ENCODE measurements at regions not wholly inside any gene's neighbourhood (a gene's known extent, or its start where the extent isn't known, plus 50 kb on each side); places are given as distances from the start of the nearest gene placed in this dataset.

DNA sequence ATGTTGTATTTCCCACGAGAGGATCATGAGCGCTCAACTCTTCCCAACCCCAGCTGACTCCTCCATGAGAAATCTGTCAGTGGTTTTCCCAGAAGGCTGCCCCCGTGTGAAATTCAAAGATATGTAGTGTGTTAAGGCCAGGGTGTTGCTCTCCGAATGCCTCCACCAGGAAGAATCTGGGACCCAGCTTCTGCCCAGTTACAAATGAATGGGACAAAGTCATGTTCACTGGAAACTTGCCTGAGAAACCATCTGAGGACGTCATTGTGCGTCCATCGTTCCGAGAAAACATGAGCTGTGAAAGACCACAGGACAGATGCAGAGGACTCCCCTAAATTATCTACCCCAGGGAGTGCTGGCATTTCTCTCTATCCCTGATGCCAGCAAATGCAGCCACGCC is 86.0 kb downstream of the AIPL1 start:
- peaks cover 0 to 2% of the 10 kb centered on the region in 2 donors for H3K27me3 ChIP-seq (ENCODE audit: control insufficient read depth in 2 of 2, insufficient read depth in 2 of 2, low read length in 2 of 2)

DNA sequence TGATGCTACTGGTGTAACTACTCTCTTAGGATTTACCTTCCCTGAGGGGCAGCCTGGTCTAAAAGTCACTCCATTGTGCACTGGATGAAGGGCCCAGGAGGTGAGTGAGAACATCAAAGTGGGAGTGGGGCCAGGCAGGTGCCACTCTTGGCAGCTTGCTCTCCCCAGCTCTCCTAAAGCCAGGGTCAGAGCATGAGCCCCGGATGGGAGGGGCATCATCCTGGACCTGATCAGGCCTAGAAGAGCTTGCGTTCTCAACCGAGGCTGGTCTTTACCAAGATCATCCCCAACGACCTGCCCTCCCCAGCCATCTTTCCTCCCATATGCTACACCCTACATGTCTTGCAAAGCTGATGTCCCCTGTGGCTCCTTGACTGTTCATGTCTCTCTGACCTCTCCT is 87.1 kb downstream of the AIPL1 start:
- Histone ChIP-seq H3K36me3 (ENCODE audit: control insufficient read depth in 2 of 2, insufficient read depth in 2 of 2, low read length in 2 of 2) (no peaks in the 10 kb centered on the region), H3K4me3 (ENCODE audit: low read length in 2 of 2) (no peak overlapping the region), H3K9ac (ENCODE audit: low read depth in 1 of 2, low read length in 2 of 2) (no peak overlapping the region), H3K9me3 (ENCODE audit: control insufficient read depth in 2 of 2, low read length in 2 of 2) (no peaks in the 10 kb centered on the region), H3K27ac (ENCODE audit: low read depth in 2 of 2, low read length in 2 of 2) (no peak overlapping the region), H3K4me1 (ENCODE audit: control insufficient read depth in 2 of 2, insufficient read depth in 2 of 2, low read length in 2 of 2) (no peaks in the 10 kb centered on the region), H3K27me3 (ENCODE audit: control insufficient read depth in 2 of 2, insufficient read depth in 2 of 2, low read length in 2 of 2) (peaks cover 0 to 2% of the 10 kb centered on the region in 2 donors)

More for the DNA sequence above, 86.0 kb downstream of the AIPL1 start:
- no peaks in the 10 kb centered on the region for H3K9me3 ChIP-seq (ENCODE audit: control insufficient read depth in 2 of 2, low read length in 2 of 2)
- H3K36me3 ChIP-seq (ENCODE audit: control insufficient read depth in 2 of 2, insufficient read depth in 2 of 2, low read length in 2 of 2): no peaks in the 10 kb centered on the region
- H3K27ac ChIP-seq (ENCODE audit: low read depth in 2 of 2, low read length in 2 of 2): no peak overlapping the region
- H3K4me3 ChIP-seq (ENCODE audit: low read length in 2 of 2): no peak overlapping the region
- H3K4me1 ChIP-seq (ENCODE audit: control insufficient read depth in 2 of 2, insufficient read depth in 2 of 2, low read length in 2 of 2): no peaks in the 10 kb centered on the region
- no peak overlapping the region for H3K9ac ChIP-seq (ENCODE audit: low read depth in 1 of 2, low read length in 2 of 2)

GRCh38 chr17:6346986-6347385 is 87.9 kb downstream of the AIPL1 start:
- Histone ChIP-seq H3K9me3 (ENCODE audit: control insufficient read depth in 2 of 2, low read length in 2 of 2) (no peaks in the 10 kb centered on the region), H3K36me3 (ENCODE audit: control insufficient read depth in 2 of 2, insufficient read depth in 2 of 2, low read length in 2 of 2) (no peaks in the 10 kb centered on the region), H3K9ac (ENCODE audit: low read depth in 1 of 2, low read length in 2 of 2) (no peak overlapping the region), H3K27me3 (ENCODE audit: control insufficient read depth in 2 of 2, insufficient read depth in 2 of 2, low read length in 2 of 2) (peaks cover 0 to 2% of the 10 kb centered on the region in 2 donors), H3K27ac (ENCODE audit: low read depth in 2 of 2, low read length in 2 of 2) (no peak overlapping the region), H3K4me1 (ENCODE audit: control insufficient read depth in 2 of 2, insufficient read depth in 2 of 2, low read length in 2 of 2) (no peaks in the 10 kb centered on the region), H3K4me3 (ENCODE audit: low read length in 2 of 2) (no peak overlapping the region)

- no peaks in the 10 kb centered on the region for H3K36me3 ChIP-seq (ENCODE audit: control insufficient read depth in 2 of 2, insufficient read depth in 2 of 2, low read length in 2 of 2)
- no peaks in the 10 kb centered on the region for H3K4me1 ChIP-seq (ENCODE audit: control insufficient read depth in 2 of 2, insufficient read depth in 2 of 2, low read length in 2 of 2)
- H3K4me3 ChIP-seq (ENCODE audit: low read length in 2 of 2): no peak overlapping the region
- no peaks in the 10 kb centered on the region for H3K9me3 ChIP-seq (ENCODE audit: control insufficient read depth in 2 of 2, low read length in 2 of 2)
- H3K27ac ChIP-seq (ENCODE audit: low read depth in 2 of 2, low read length in 2 of 2): no peak overlapping the region
- H3K9ac ChIP-seq (ENCODE audit: low read depth in 1 of 2, low read length in 2 of 2): no peak overlapping the region
- no peaks in the 10 kb centered on the region for H3K27me3 ChIP-seq (ENCODE audit: control insufficient read depth in 2 of 2, insufficient read depth in 2 of 2, low read length in 2 of 2)
Measured at GRCh38 chr17:6346156-6346786, 88.7 kb downstream of the AIPL1 start.

GRCh38 chr17:6343736-6344135 is 91.2 kb downstream of the AIPL1 start:
- H3K4me3 ChIP-seq (ENCODE audit: low read length in 2 of 2): no peak overlapping the region
- no peak overlapping the region for H3K9ac ChIP-seq (ENCODE audit: low read depth in 1 of 2, low read length in 2 of 2)
- H3K9me3 ChIP-seq (ENCODE audit: control insufficient read depth in 2 of 2, low read length in 2 of 2): no peaks in the 10 kb centered on the region
- H3K36me3 ChIP-seq (ENCODE audit: control insufficient read depth in 2 of 2, insufficient read depth in 2 of 2, low read length in 2 of 2): no peaks in the 10 kb centered on the region
- H3K27me3 ChIP-seq (ENCODE audit: control insufficient read depth in 2 of 2, insufficient read depth in 2 of 2, low read length in 2 of 2): no peaks in the 10 kb centered on the region
- H3K4me1 ChIP-seq (ENCODE audit: control insufficient read depth in 2 of 2, insufficient read depth in 2 of 2, low read length in 2 of 2): no peaks in the 10 kb centered on the region
- H3K27ac ChIP-seq (ENCODE audit: low read depth in 2 of 2, low read length in 2 of 2): no peak overlapping the region

DNA sequence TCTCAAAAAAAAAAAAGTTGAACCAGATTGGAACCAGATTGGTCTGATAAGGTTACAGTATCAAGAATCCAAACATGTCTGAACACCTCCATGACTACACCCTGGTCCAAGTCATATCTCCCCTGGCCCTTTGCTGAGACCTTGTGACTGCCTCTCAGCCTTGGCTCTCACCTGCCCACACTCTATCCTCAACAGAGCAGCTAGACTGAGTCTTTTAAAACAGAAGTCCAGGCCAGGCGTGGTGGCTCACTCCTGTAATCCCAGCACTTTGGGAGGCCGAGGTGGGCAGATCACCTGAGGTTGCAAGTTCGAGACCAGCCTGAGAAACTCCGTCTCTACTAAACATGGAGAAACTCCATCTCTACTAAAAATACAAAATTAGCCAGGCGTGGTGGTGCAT is 91.7 kb downstream of the AIPL1 start:
- H3K27me3 ChIP-seq (ENCODE audit: control insufficient read depth in 2 of 2, insufficient read depth in 2 of 2, low read length in 2 of 2): no peaks in the 10 kb centered on the region
- H3K4me1 ChIP-seq (ENCODE audit: control insufficient read depth in 2 of 2, insufficient read depth in 2 of 2, low read length in 2 of 2): no peaks in the 10 kb centered on the region
- H3K9me3 ChIP-seq (ENCODE audit: control insufficient read depth in 2 of 2, low read length in 2 of 2): no peaks in the 10 kb centered on the region
- H3K36me3 ChIP-seq (ENCODE audit: control insufficient read depth in 2 of 2, insufficient read depth in 2 of 2, low read length in 2 of 2): no peaks in the 10 kb centered on the region
- no peak overlapping the region for H3K9ac ChIP-seq (ENCODE audit: low read depth in 1 of 2, low read length in 2 of 2)
- no peak overlapping the region for H3K27ac ChIP-seq (ENCODE audit: low read depth in 2 of 2, low read length in 2 of 2)
- no peak overlapping the region for H3K4me3 ChIP-seq (ENCODE audit: low read length in 2 of 2)

- Histone ChIP-seq H3K9me3 (ENCODE audit: control insufficient read depth in 2 of 2, low read length in 2 of 2) (no peaks in the 10 kb centered on the region), H3K4me1 (ENCODE audit: control insufficient read depth in 2 of 2, insufficient read depth in 2 of 2, low read length in 2 of 2) (no peaks in the 10 kb centered on the region), H3K36me3 (ENCODE audit: control insufficient read depth in 2 of 2, insufficient read depth in 2 of 2, low read length in 2 of 2) (no peaks in the 10 kb centered on the region), H3K27me3 (ENCODE audit: control insufficient read depth in 2 of 2, insufficient read depth in 2 of 2, low read length in 2 of 2) (no peaks in the 10 kb centered on the region), H3K9ac (ENCODE audit: low read depth in 1 of 2, low read length in 2 of 2) (no peak overlapping the region), H3K4me3 (ENCODE audit: low read length in 2 of 2) (no peak overlapping the region), H3K27ac (ENCODE audit: low read depth in 2 of 2, low read length in 2 of 2) (no peak overlapping the region)
Measured at GRCh38 chr17:6340708-6341107, 94.2 kb downstream of the AIPL1 start.

- Histone ChIP-seq H3K36me3 (ENCODE audit: control insufficient read depth in 2 of 2, insufficient read depth in 2 of 2, low read length in 2 of 2) (no peaks in the 10 kb centered on the region), H3K9ac (ENCODE audit: low read depth in 1 of 2, low read length in 2 of 2) (no peak overlapping the region), H3K27me3 (ENCODE audit: control insufficient read depth in 2 of 2, insufficient read depth in 2 of 2, low read length in 2 of 2) (no peaks in the 10 kb centered on the region), H3K4me3 (ENCODE audit: low read length in 2 of 2) (no peak overlapping the region), H3K9me3 (ENCODE audit: control insufficient read depth in 2 of 2, low read length in 2 of 2) (no peaks in the 10 kb centered on the region), H3K27ac (ENCODE audit: low read depth in 2 of 2, low read length in 2 of 2) (no peak overlapping the region), H3K4me1 (ENCODE audit: control insufficient read depth in 2 of 2, insufficient read depth in 2 of 2, low read length in 2 of 2) (no peaks in the 10 kb centered on the region)
Measured at GRCh38 chr17:6334386-6334785, 100.5 kb downstream of the AIPL1 start.

- H3K27ac ChIP-seq (ENCODE audit: low read depth in 2 of 2, low read length in 2 of 2): no peak overlapping the region
- no peaks in the 10 kb centered on the region for H3K9me3 ChIP-seq (ENCODE audit: control insufficient read depth in 2 of 2, low read length in 2 of 2)
- no peaks in the 10 kb centered on the region for H3K27me3 ChIP-seq (ENCODE audit: control insufficient read depth in 2 of 2, insufficient read depth in 2 of 2, low read length in 2 of 2)
- no peak overlapping the region for H3K9ac ChIP-seq (ENCODE audit: low read depth in 1 of 2, low read length in 2 of 2)
- no peak overlapping the region for H3K4me3 ChIP-seq (ENCODE audit: low read length in 2 of 2)
- no peaks in the 10 kb centered on the region for H3K36me3 ChIP-seq (ENCODE audit: control insufficient read depth in 2 of 2, insufficient read depth in 2 of 2, low read length in 2 of 2)
- no peaks in the 10 kb centered on the region for H3K4me1 ChIP-seq (ENCODE audit: control insufficient read depth in 2 of 2, insufficient read depth in 2 of 2, low read length in 2 of 2)
Measured at GRCh38 chr17:6330936-6331335, 104.0 kb downstream of the AIPL1 start.

GRCh38 chr17:6328279-6328678 is 106.6 kb downstream of the AIPL1 start:
- H3K27ac ChIP-seq (ENCODE audit: low read depth in 2 of 2, low read length in 2 of 2): no peak overlapping the region

DNA sequence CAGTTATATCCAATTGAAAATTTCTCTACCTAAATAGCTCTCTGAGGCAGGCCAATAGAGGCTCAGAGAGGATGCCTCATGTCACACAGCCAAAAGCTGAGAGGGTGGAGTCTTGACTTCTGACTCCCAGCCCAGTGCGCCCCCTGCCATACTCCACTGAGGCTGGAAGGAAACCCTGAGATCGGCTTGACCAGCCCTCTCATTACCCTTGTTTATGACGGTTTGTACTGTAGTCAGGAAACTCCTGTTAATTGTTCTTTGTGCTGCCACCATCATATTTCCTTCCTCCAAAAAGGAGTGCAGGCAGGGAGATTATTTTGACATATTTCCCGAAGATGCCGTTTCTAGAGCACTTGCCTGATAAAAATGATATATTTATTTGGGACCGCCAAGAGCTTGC is 107.9 kb downstream of the AIPL1 start:
- H3K9me3 ChIP-seq (ENCODE audit: control insufficient read depth in 2 of 2, low read length in 2 of 2): no peaks in the 10 kb centered on the region
- no peak overlapping the region for H3K9ac ChIP-seq (ENCODE audit: low read depth in 1 of 2, low read length in 2 of 2)
- no peak overlapping the region for H3K4me3 ChIP-seq (ENCODE audit: low read length in 2 of 2)
- H3K27ac ChIP-seq (ENCODE audit: low read depth in 2 of 2, low read length in 2 of 2): no peak overlapping the region
- no peaks in the 10 kb centered on the region for H3K36me3 ChIP-seq (ENCODE audit: control insufficient read depth in 2 of 2, insufficient read depth in 2 of 2, low read length in 2 of 2)
- H3K27me3 ChIP-seq (ENCODE audit: control insufficient read depth in 2 of 2, insufficient read depth in 2 of 2, low read length in 2 of 2): no peaks in the 10 kb centered on the region
- H3K4me1 ChIP-seq (ENCODE audit: control insufficient read depth in 2 of 2, insufficient read depth in 2 of 2, low read length in 2 of 2): no peaks in the 10 kb centered on the region

More at GRCh38 chr17:6328279-6328678, 106.6 kb downstream of the AIPL1 start:
- no peak overlapping the region for H3K4me3 ChIP-seq (ENCODE audit: low read length in 2 of 2)
- H3K36me3 ChIP-seq (ENCODE audit: control insufficient read depth in 2 of 2, insufficient read depth in 2 of 2, low read length in 2 of 2): no peaks in the 10 kb centered on the region
- no peaks in the 10 kb centered on the region for H3K27me3 ChIP-seq (ENCODE audit: control insufficient read depth in 2 of 2, insufficient read depth in 2 of 2, low read length in 2 of 2)
- H3K9ac ChIP-seq (ENCODE audit: low read depth in 1 of 2, low read length in 2 of 2): no peak overlapping the region
- no peaks in the 10 kb centered on the region for H3K4me1 ChIP-seq (ENCODE audit: control insufficient read depth in 2 of 2, insufficient read depth in 2 of 2, low read length in 2 of 2)
- no peaks in the 10 kb centered on the region for H3K9me3 ChIP-seq (ENCODE audit: control insufficient read depth in 2 of 2, low read length in 2 of 2)
